GM13976 (cell line): ENCODE measurements at regions not wholly inside any gene's neighbourhood (a gene's known extent, or its start where the extent isn't known, plus 50 kb on each side); places are given as distances from the start of the nearest gene placed in this dataset.

ENCODE experiments used
- DNase-seq: peaks from one replicate; pipeline ENCODE4 v3.0.0; 2012; ENCODE audit warnings: low spot score
- in situ Hi-C: fragments of 300-500 bp; cut with MboI; formaldehyde crosslinking; loops from one replicate; pipeline ENCODE4 v1.12.0; 2022; ENCODE audit warnings: low sequenced_read_pairs, mixed read lengths, inconsistent platforms; ENCODE audit not compliant: unreplicated experiment
- TF ChIP-seq, protein P1 (sequence below): IDR thresholded peaks from 2 replicates; pipeline ENCODE4 v1.5.1; 2012; ENCODE audit warnings: borderline replicate concordance, mild to moderate bottlenecking; ENCODE audit not compliant: insufficient read depth; ENCODE audit errors: extremely low read depth, missing control alignments, control extremely low read depth

DNA sequence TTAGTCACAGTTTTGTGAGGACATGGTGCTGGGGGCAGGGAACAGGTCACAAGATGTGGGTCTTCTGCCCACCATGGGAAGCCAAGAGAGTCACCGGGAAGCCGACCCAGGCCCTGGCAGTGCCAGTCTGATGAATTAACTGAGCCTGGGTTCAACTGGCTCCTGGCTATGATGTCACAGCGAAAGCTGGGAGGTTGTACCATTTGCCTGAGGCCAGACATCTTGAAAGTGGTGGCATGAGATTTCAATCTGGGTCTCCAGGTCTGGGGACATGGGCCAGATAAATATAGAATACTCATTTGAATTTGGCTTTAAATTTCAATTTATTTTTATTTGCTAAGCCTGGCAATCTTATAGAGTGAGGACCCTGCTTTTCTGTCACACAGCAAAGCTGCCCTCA lies 280.9 kb downstream of the NSG2 start:
- TF ChIP-seq, protein P1, sequence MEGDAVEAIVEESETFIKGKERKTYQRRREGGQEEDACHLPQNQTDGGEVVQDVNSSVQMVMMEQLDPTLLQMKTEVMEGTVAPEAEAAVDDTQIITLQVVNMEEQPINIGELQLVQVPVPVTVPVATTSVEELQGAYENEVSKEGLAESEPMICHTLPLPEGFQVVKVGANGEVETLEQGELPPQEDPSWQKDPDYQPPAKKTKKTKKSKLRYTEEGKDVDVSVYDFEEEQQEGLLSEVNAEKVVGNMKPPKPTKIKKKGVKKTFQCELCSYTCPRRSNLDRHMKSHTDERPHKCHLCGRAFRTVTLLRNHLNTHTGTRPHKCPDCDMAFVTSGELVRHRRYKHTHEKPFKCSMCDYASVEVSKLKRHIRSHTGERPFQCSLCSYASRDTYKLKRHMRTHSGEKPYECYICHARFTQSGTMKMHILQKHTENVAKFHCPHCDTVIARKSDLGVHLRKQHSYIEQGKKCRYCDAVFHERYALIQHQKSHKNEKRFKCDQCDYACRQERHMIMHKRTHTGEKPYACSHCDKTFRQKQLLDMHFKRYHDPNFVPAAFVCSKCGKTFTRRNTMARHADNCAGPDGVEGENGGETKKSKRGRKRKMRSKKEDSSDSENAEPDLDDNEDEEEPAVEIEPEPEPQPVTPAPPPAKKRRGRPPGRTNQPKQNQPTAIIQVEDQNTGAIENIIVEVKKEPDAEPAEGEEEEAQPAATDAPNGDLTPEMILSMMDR = no peak
- no peak for DNase-seq
- in situ Hi-C loops = no loop called here

DNA sequence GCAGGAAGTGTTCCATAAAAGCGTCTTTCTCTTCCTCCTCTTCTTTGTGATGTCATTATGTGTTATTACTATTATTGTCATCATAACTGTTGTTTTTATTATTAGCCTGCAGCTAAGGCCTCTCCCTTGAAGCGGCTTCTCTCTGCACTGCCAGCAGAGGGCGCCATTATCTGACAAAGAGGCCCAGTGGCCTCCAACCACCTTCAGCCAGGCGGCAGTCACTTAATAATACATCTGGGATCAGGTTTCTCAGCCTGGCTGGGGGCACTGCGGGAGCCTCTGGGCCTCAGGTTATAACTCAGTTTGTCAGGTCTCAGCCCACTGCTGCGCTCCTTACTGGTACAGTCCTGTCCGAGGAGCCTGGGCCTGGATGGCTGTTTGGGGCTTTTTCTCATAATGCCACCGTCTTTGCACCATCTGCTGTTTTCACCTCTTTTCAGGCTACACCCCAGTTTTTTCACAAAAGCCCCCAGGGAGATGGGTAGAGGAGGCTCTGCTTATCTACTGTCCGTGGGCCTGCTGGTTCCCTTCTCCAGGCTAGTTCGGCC lies 281.9 kb downstream of the NSG2 start:
- TF ChIP-seq, protein P1 = peak; percentile 51
- DNase-seq = peak; percentile 77
- in situ Hi-C loops = no loop called here

DNA sequence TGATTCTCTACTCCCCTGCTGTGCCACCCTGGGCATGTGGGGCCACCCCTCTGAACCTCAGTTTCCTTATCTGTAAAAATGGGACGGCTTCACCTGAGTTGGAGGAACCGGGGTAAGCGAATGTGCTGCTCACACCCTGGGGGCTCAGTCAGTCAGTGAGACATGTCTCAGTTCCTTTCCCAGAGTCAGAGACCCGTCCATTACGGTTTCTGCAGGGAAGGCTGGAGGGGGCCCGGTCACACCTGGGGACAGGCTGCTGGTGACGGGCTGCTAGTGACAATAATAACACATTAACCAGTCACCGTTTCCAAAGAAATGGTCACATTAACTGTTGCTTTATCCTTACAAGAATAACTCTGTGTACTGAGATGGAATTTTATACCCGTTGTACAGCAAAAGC lies 282.4 kb downstream of the NSG2 start:
- TF ChIP-seq, protein P1 = no peak
- in situ Hi-C loops = no loop called here
- no peak for DNase-seq

DNA sequence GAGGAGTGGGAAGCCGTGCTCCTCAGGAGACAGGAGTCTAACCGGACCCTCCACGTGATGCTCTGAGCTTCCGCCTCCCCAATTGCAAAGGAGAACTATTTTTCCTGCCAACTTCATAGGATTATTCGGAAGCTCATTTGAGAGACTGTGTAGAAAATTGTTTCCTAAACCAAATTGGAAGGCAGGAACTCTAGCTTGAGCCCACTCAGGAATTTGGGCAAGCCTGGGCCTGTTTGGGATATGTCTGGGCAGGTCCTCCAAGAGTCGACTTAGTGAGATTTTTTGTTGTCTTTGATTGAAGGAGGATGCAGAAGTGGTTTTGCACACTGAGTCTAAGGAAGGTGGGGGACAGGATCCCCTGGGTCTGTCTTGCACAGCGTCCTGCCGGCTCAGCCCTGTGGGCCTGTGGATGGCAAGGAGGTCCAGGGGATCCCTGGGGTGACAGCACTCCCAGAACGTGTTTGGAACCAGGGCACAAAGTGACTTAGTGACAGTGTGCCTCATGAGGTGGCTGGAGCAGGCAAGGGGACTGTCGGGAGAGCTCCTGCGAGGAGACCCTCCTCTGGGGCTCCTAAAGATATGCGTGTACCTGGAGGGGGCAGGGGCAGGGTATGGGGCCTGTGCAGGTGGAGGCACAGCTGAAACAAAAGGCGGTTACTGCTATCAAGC lies 283.3 kb downstream of the NSG2 start:
- DNase-seq = no peak
- TF ChIP-seq, protein P1 = no peak
- in situ Hi-C loops = no loop called here

DNA sequence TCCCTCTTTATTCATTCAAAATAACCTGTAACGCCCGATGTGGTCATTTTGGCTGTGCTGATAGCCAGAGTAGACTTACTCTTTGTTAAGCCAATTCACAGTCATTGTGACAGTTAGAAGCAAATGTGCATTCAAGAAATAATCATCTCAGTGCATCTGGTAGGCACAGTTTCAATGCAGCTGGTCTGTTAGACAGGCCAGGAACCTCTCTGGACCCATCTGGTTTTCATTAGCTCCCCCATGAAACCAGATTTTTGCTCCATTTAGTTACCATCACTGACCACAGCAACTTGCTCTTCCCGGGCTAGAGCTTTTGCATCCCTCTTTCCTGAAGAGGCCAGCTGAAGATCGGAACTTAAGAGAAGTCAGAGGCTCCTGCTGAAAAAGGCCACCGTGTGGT lies 284.2 kb downstream of the NSG2 start:
- TF ChIP-seq, protein P1 = no peak
- DNase-seq = no peak
- in situ Hi-C loops = no loop called here

DNA sequence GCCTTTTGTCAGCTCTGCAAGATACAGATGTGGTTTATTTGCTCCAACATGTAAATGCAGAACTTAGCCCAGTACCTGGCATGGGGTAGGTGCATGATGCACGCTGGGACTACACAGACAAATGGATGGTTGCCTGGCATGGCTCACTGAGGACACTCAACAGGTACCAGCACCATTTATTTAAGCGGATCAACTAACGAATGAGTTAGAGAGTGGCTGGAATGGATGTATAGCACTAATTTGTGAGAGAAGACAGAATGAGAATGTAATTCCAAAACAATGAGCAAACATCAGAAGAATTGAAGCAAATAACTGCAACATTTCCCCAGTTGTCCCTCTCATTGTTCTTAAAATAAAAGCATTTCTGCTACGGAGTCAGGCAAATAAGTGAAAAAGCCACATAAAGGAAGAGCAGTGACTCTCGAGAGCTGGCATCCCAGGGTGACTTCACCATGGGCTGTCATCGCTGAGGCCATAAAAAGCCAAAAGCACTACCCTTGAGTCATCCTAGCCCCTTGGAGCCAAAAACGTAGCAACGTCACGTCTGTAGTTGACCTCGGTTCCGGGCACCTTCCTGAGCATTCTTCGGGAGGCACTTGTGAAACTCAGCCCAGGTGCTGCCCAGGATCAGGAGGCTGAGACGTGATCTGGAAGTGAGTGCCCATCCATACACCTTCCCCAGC lies 290.3 kb downstream of the NSG2 start:
- in situ Hi-C loops = no loop called here
- TF ChIP-seq, protein P1 = no peak
- no peak for DNase-seq
